Lower leg skin (tissue), 3 donors: ENCODE measurements at regions not wholly inside any gene's neighbourhood (a gene's known extent, or its start where the extent isn't known, plus 50 kb on each side); places are given as distances from the start of the nearest gene placed in this dataset.

Experiments
- POLR2A ChIP-seq, 2 donors: fragments of 450-650 bp; IDR thresholded peaks; one replicate each; pipeline ENCODE4 v1.6.1; 2016 to 2017; ENCODE audit warnings: antibody characterized with exemption in 2 of 2, mild to moderate bottlenecking in 1 of 2, moderate library complexity in 1 of 2
- TF ChIP-seq, protein P1 (sequence below), 3 donors: fragments of 450-650 bp; IDR thresholded peaks; one replicate each; pipeline ENCODE4 v1.5.1; 2016; ENCODE audit warnings: antibody characterized with exemption in 3 of 3, mild to moderate bottlenecking in 3 of 3, moderate library complexity in 2 of 3

DNA sequence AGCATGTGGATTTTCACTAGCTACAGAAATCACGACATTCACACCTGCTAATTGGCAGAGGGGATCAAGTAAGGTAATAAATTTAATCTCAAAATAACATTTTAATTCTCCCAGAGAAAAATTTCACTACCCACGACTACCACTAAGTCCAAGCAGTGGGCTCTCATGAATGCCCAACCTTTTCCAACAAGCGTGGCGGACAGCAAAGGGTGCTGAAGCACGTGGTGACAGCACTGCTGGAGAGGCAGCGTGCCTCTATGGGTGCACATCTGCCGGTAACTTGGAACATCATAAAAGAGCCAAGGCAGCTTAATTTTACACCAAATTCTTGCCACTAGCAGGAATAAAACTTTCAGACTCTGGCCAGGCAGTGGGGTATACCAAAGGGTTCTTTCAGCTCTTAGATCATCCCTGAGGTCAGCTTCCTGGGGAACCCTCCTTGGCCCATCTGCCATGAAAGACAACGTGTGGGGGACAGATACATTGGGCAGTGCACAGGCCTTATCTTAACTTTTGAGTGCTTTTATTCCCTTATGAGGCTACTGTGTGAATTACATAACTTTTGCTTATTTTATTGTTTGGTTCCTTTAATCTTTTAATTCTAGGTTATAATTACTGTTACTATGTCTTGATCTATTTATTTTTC is 206.7 kb upstream of the KCTD7 start:
- TF ChIP-seq, protein P1, sequence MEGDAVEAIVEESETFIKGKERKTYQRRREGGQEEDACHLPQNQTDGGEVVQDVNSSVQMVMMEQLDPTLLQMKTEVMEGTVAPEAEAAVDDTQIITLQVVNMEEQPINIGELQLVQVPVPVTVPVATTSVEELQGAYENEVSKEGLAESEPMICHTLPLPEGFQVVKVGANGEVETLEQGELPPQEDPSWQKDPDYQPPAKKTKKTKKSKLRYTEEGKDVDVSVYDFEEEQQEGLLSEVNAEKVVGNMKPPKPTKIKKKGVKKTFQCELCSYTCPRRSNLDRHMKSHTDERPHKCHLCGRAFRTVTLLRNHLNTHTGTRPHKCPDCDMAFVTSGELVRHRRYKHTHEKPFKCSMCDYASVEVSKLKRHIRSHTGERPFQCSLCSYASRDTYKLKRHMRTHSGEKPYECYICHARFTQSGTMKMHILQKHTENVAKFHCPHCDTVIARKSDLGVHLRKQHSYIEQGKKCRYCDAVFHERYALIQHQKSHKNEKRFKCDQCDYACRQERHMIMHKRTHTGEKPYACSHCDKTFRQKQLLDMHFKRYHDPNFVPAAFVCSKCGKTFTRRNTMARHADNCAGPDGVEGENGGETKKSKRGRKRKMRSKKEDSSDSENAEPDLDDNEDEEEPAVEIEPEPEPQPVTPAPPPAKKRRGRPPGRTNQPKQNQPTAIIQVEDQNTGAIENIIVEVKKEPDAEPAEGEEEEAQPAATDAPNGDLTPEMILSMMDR (IDR thresholded peaks at IDR 0.05): no peak
- TF ChIP-seq POLR2A (IDR thresholded peaks at IDR 0.05): no peak
